ENCODE measurements at regions not wholly inside any gene's neighbourhood (a gene's known extent, or its start where the extent isn't known, plus 50 kb on each side); places are given as distances from the start of the nearest gene placed in this dataset.
A peak's percentile ranks its signal among the peaks of the same experiment; 100 is the strongest.
"Not testable (repeated sequence)": the region's sequence is repeated elsewhere in the genome, so short reads cannot be mapped to it uniquely, and the experiment has no call there.

DNA sequence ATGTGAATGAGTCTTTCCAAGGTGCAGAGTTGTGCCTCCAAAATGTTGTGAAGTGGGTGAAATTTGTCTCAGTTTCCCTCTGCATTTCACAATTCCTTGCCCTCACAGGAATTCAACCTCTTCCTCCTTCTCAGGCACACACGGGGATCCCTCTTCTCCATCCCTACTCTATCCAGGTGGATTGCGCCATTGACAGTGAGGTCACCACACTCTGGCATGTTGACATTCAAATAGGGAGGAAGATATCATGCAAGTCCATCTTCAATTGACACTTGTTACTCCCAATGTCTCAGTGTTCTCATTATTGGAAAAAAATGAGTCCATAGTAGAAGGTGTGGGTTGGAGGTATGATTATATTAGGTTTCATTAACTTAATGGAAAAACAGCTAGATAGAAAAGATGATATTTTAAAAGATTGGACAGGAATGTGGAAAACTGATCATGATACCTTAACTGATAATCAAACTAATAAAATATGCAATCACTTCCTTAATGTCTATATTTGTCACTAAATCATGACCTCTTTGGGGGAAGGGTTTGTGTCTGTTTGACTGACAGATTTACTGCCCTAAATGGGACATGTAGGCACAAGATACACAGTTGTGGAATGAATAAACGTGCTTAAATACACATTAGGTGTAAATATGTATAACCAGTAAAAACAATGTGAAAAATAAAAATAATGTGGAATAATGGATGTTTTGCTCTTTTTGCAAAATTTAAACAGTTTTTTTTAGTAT lies 213.8 kb upstream of the SLC8A1 start:
- intact Hi-C loops (cut with DNase I, micrococcal nuclease), result no loop called here
- no peak for DNase-seq
- no peak for ATAC-seq

DNA sequence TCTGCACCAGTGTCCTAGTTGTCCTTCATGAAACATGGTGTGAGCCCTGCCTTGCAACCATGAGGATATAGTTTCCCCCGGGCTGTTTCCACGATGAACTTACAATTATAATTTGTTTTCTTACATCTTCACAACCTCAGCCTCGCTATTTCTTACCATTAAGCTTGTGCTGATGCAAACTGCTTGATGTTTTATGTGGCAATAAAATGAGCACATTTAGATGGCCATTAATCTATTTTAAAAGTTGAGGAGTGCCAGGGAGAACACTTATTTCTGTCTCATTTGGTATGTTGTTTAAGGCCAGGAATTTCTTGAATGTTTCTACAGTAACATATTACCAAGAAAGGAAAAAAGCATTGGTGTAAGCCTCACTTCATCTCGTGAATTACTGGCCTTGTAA lies 214.5 kb upstream of the SLC8A1 start:
- ATAC-seq (no peak), DNase-seq (no peak)
- intact Hi-C loops (cut with DNase I, micrococcal nuclease), result no loop called here

DNA sequence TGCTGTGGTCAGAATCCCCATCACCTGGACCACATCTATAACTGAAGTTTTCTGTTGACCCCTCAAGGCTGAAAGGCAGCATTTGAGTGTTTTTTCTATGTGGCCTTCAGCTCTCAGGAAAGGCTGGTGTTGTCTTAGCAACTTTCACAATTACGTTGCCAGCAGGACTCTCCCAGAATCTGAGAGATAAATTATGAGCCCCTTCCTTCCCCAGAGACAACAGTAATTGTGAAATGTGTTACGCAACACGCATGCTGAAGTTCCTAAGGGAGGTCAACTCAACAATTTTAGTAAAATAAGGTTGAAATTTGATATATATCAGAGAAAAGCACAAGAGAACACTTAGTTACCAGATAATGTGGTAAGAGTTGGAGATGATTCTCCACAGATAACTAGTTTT lies 216.5 kb upstream of the SLC8A1 start:
- intact Hi-C loops (cut with DNase I, micrococcal nuclease), result no loop called here
- no peak for ATAC-seq

DNA sequence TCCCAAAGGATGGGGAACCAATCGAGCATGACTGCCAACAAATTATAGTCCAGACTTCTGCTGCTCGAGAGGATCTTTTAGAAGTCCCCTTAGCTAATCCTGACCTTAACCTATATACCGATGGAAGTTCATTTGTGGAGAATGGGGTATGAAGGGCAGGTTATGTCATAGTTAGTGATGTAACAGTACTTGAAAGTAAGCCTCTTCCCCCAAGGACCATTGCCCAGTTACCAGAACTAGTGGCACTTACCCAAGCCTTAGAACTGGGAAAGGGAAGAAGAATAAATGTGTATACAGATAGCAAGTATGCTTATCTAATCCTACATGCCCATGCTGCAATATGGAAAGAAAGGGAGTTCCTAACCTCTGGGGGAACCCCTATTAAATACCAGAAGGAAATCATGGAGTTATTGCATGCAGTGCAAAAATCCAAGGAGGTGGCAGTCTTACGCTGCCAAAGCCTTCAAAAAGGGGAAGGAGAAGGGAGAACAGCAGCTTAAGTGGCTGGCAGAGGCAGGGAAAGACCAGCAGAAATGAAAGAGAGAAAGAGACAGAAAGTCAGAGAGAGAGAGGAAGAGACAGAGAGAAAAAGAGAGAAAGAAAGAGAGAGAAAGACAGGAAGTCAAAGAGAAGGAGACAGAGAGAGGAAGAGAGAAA lies 224.4 kb upstream of the SLC8A1 start:
- intact Hi-C loops (cut with DNase I, micrococcal nuclease); ATAC-seq; DNase-seq: not testable (repeated sequence)

More for the DNA sequence above, 216.5 kb upstream of the SLC8A1 start:
- DNase-seq, result no peak

DNA sequence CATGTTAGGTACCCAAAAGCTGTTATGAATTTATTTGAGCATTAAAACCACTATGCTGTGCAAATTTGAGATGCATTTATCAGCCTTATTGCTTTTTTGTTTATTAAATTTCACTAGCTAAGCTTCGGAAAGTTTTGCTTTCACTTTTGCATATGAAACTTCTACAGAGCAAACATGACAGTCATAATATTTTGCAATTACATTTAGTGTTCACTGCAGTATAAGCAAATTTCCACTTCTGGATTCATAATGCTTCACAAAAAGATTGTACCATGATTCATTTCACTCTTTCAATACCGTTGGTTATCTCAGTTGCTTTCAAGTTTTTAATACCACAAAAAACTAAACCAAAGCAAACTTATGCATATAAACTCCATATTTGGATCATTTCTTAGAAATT lies 228.7 kb upstream of the SLC8A1 start:
- intact Hi-C loops (cut with DNase I, micrococcal nuclease), result no loop called here
- DNase-seq (no peak), ATAC-seq (no peak)

DNA sequence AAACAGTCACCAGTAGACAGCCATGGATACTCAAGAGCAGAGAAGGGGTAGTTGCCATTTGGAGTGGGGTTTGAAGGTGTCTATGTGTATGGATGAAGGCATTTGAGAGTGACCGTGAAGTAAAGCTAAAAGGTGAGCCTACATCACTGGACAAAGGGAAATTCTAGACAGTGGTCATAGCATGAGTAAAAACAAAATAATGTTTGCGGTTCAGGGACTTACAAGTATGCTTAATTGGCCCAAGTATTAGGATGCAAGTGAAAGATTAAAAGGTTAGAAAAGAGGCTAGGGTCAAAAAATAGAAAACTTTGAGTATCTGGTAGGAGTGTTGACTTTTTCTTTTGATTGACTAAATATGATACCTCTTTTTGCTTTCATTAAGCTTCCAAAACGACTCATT lies 238.1 kb upstream of the SLC8A1 start:
- intact Hi-C loops (cut with DNase I, micrococcal nuclease), result no loop called here
- ATAC-seq (no peak), DNase-seq (no peak)

DNA sequence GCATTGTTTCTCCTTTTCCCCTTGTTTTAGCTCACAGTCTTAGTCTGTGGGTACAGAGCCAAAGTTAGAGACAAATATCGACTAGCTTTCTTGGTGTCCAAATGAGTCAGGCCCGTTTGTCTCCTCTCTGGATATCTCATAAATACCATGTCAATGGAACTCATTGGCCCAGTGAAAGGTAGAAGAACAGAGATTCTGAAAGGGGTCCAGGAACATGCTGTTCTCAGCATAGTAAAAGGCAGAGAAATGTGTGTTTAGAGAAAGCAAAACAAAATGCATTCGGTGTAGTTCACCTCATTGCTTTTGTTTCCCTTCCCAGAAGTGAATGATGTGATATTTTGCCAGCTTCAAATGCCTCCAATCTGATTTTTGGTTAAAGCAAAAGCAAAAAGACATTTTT lies 238.6 kb upstream of the SLC8A1 start:
- ATAC-seq (no peak), DNase-seq (no peak)
- intact Hi-C loops (cut with DNase I, micrococcal nuclease), result no loop called here

DNA sequence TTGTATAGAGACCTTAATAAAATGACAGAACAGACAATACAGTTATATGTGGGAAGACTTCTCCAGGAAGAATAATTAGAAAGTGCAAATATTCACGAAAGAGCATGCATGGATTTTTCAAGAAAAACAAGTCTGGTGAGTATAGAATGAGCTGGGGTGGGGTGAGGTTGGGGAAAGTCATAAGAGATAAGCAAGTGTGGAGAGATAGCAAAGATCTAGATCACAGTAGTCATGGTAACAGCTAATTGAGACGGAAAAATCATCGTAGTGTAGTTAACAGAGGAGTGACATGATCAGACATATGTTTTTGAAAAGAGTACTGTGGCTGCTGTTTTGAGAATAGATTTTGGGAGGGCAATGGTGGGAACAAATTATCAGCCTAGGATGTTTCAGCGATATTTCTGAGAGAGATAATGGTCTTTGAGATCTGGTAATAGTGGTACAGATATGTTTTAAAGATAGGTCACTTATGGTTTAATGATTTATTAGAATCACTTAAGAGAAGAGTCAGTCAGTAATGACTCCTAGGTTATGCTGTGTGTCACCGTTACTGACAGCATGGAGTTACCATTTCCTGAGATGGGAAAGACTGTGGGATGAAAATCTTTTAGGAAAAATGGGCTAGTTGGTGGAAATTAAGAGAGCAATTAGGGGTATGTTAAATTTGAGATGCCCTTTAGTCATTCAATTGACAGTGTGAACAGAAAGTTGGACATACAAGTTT lies 248.5 kb upstream of the SLC8A1 start:
- DNase-seq, result no peak
- no peak for ATAC-seq
- intact Hi-C loops (cut with DNase I, micrococcal nuclease), result no loop called here

DNA sequence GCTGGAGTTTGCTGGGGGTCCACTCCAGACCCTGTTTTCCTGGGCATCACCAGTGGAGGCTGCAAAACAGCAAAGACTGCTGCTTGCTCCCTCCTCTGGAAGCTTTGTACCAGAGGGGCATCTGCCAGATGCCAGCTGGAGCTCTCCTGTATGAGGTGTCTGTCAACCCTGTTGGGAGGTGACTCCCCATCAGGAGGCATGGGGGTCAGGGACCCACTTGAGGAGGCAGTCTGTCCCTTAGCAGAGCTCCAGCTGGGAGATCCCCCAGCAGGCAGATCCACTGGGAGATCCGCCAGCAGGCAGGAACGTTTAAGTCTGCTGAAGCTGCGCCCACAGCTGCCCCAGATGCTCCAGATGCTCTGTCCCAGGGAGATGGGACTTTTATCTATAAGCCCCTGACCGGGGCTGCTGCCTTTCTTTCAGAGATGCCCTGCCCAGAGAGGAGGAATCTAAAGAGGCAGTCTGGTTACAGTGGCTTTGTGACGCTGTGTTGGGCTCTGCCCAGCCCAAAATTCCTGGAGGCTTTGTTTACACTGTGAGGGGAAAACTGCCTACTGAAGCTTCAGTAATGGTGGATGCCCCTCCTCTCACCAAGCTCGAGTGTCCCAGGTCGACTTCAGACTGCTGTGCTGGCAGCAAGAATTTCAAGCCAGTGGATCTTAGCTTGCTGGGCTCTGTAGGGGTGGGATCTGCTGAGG lies 260.5 kb upstream of the SLC8A1 start:
- DNase-seq; ATAC-seq; intact Hi-C loops (cut with DNase I, micrococcal nuclease): not testable (repeated sequence)

DNA sequence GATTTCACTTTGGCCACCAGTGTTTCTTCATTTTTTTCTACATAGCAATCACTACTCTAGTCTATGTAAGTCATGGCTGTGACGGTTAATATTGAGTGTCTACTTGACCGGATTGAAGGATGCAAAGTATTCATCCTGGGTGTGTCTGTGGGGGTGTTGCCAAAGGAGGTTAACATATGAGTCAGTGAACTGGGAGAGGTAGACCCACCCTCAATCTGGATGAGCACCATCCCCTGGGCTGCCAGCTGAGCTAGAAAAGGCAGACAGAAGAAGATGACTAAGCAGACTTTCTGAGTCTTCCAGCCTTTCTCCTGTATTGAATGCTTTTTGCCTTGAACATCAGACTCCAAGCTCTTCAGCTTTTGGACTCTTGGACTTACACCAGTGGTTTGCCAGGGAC lies 265.0 kb upstream of the SLC8A1 start:
- ATAC-seq, result no peak
- intact Hi-C loops (cut with DNase I, micrococcal nuclease), result no loop called here

DNA sequence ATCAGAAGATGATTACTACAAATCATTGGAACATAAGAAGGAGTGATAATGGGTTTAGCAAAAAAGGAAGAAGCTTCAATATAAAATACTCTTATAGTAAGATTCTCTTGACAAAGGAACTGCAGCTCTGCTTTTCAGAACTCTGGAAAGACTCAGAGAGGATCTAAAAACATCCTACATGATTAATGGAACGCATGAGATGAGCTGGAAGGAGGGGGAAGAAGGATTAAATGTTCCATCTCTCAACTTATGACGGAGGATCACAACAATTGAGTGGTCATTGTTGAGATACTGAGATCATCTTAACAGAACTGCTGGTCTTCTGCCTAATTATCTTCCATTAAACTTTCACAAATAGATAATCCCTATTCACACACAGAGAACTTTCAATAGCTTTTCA lies 267.5 kb upstream of the SLC8A1 start:
- ATAC-seq (no peak), DNase-seq (no peak)
- intact Hi-C loops (cut with DNase I, micrococcal nuclease), result no loop called here

More for the DNA sequence above, 265.0 kb upstream of the SLC8A1 start:
- DNase-seq, result no peak

DNA sequence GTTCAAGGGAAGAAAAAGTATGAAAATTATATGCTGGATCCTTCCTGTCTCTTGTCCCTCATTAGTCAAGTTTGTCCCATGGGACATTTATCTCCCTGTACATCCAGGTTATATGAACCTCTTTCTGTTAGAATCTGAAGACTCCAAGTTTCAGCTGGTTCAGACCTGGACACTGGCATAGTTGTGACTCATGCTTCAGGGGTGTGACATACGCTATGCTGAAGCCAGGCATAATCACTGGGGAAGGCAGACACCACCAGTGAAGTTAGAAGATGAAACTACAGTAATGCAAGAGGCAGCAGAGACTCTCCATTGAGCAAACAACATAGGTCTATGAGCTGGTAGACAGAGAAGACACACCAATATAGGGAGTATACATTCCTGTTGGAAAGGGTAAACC lies 269.7 kb upstream of the SLC8A1 start:
- intact Hi-C loops (cut with DNase I, micrococcal nuclease), result no loop called here
- DNase-seq (no peak), ATAC-seq (no peak)

DNA sequence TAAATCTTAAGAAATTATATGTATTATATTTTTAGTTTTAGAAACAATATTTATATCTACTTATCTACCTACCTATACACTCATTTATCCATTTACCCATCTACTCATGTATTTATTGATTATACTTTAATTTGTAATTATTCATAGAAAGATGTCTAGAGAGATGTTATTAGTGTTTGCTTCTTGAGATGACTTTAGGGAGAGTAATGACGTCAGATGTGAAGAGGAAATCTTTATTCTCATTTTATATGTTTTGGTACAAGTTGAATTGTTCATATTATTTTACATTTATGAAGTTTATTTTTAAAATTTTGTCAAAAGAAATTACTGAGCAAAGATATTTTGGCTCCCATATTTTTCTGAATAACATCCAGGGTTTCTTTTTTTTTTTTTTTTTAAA lies 271.3 kb upstream of the SLC8A1 start:
- intact Hi-C loops (cut with DNase I, micrococcal nuclease), result no loop called here
- DNase-seq (no peak), ATAC-seq (no peak)

DNA sequence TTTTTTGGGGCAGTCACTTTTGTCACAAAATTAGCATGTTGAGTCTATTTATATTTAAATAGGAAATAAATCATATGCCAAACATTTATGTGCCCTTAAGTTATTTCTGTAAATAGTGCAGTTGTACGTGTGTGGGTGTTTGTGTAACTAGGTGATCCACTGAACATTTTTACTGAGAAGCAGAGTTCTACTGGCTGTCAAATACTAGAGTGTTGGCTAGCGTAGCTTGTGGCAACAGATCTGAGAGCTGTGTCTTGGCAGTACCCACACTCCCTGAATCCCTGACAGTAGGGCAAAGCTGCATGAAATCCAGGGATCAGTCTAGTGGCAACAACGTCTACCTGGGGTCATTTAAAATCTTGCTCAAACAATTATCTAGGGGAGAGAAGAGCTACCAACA lies 273.1 kb upstream of the SLC8A1 start:
- DNase-seq (peak in 1 of 2 donors; percentile 26), ATAC-seq (no peak)
- intact Hi-C loops (cut with DNase I, micrococcal nuclease), result no loop called here

DNA sequence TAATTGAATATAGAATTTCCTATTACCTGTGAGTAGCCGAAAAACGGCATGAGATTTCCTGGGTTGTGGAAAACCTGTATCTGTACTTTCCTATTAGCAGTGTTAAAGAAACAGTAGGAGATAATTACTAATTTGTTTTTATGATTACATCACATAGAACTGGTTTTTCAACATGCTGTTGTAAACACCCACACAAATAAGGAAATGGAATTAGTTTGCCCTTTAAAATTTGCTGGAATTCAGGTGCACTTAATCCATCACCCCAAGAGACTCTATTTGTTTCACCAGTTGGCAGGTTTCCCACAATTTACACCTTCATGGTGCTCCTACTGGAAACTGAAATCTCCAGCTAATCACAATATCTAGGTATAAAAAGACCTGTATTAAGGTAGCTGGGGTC lies 274.1 kb upstream of the SLC8A1 start:
- no peak for DNase-seq
- no peak for ATAC-seq
- intact Hi-C loops (cut with DNase I, micrococcal nuclease), result no loop called here

DNA sequence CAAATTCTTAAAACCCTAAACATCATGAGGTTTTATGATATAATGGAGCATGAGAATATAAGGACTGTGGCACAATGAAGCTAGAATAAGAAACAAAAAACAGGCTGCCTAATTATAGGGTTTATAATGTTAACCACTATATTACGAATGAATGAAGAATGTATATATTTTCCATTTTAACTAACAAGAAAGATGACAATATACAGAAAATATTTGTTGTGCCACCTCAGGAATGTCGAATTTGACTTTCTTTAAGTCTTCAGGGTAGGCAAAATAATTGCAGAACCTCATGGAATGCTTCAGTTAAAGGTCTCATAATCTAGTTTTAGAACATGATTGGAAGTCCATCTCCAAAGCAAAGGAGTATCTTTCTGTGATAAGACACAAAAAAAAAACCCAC lies 282.9 kb upstream of the SLC8A1 start:
- no peak for DNase-seq
- ATAC-seq, result no peak
- intact Hi-C loops (cut with DNase I, micrococcal nuclease), result no loop called here

DNA sequence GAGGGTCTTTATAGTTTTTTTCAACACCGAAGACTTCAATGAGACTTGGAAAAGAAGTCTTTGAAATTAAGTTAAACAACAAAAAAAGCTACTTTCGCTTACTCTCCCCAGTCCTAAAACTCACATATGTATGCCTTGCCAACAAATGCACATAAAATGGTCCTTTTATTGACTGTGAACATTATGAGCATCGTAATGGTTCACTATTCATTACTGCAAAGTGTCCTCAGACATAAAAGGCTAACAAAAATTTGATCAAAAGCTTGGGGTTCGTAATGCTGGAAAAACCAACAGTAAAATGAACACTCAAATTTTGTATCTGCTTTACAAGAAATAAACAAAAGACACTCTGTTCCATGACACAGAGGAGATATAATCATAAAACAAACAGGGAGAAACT lies 285.3 kb upstream of the SLC8A1 start:
- no peak for DNase-seq
- intact Hi-C loops (cut with DNase I, micrococcal nuclease), result no loop called here
- ATAC-seq, result no peak

DNA sequence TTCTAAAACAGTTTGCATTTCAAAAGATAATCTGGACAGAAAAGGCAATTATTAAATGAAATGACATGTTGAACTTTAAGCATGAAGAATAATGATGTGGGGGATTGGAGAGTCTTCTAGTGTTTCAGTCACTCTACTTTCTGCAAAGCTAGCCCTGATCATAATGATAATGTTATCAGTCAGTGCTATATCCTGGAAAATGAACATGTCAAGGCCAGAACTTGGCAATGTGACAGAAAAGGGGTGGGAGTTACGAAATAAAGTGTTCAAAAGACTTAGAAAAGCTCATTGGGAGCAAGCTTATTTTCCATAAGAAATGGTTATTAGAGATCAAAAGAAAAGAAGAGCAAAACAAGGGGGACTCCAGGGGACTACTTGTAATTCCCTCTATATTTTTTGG lies 288.5 kb upstream of the SLC8A1 start:
- intact Hi-C loops (cut with DNase I, micrococcal nuclease), result no loop called here
- ATAC-seq, result no peak
- no peak for DNase-seq

DNA sequence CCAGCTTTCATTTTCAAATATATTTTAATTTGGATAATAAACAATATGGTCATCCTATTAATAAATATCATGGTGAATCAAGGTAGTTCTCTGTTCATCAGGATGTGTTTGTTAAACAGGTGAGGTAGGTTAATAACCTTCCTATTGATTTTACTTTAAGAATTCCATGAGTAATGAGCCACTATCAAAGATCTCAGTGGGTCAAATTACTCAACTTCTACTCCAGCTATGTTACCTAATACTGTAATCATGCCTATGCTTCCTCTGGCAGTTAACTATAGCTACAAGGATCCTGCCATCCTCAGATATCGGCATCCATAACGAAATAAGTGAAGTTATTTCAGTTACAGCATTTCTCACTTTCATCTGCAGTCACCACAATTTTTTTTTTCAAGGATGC lies 289.6 kb upstream of the SLC8A1 start:
- DNase-seq (no peak), ATAC-seq (no peak)
- intact Hi-C loops (cut with DNase I, micrococcal nuclease), result no loop called here

DNA sequence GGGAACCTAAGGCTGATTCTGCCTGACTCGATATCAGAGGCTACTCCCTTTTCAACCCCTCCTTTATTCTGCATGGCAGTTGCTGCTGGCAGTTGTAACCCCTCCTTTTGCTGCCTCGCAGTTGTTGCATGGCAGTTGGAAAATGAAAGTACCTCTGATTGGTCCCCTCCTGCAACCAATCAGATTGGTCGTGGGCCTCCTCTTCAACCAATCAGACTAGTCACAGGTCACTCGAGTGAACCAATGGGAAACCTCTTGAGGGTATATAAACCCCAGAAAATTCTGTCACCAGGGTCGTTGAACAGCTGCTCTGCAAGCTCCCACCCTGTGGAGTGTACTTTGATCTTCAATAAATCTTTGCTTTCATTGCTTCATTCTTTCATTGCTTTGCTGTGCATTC lies 294.3 kb upstream of the SLC8A1 start:
- DNase-seq (no peak), ATAC-seq (no peak)
- intact Hi-C loops (cut with DNase I, micrococcal nuclease), result no loop called here

All from left colon (tissue), 2 donors.